ENCODE measurements at regions not wholly inside any gene's neighbourhood (a gene's known extent, or its start where the extent isn't known, plus 50 kb on each side); places are given as distances from the start of the nearest gene placed in this dataset.

- TF ChIP-seq CTCF (conservative IDR thresholded peaks at IDR 0.05; ENCODE audit: low read depth in 2 of 2): no peak
- no peak for TF ChIP-seq EZH2 (IDR thresholded peaks at IDR 0.05; ENCODE audit: low read depth, unreplicated experiment)
- no peak for TF ChIP-seq ZNF331 (CRISPR knock-in tag; IDR thresholded peaks at IDR 0.05; ENCODE audit: low read depth)
- no peak for TF ChIP-seq EZH2phosphoT487 (IDR thresholded peaks at IDR 0.05; ENCODE audit: unreplicated experiment)
These were observed 947.4 kb downstream of the LRFN5 start for GRCh38 chr14:42554091-42554490.

All from GM23338 (cell line).